GM10266 (cell line): ENCODE measurements at regions not wholly inside any gene's neighbourhood (a gene's known extent, or its start where the extent isn't known, plus 50 kb on each side); places are given as distances from the start of the nearest gene placed in this dataset.
"Not testable (repeated sequence)": the region's sequence is repeated elsewhere in the genome, so short reads cannot be mapped to it uniquely, and the experiment has no call there.

Experiments
- DNase-seq: peaks from one replicate; pipeline ENCODE4 v3.0.0; 2012; ENCODE audit errors: extremely low spot score
- CTCF ChIP-seq: IDR thresholded peaks from 2 replicates; pipeline ENCODE4 v1.5.1; 2012; ENCODE audit warnings: mild to moderate bottlenecking, low read depth; ENCODE audit not compliant: control insufficient read depth, insufficient read depth; ENCODE audit errors: missing control alignments

GRCh38 chr2:17460371-17461086 is 57.7 kb downstream of the RAD51AP2 start:
- TF ChIP-seq CTCF: no peak
- no peak for DNase-seq

GRCh38 chr2:17455343-17455742 is 62.9 kb downstream of the RAD51AP2 start:
- no peak for DNase-seq
- no peak for TF ChIP-seq CTCF

GRCh38 chr2:17446191-17446590 is 72.0 kb downstream of the RAD51AP2 start:
- not testable (repeated sequence) for DNase-seq

- TF ChIP-seq CTCF: no peak
- no peak for DNase-seq
Observed at GRCh38 chr2:17445744-17446143, 72.5 kb downstream of the RAD51AP2 start.

- no peak for DNase-seq
- no peak for TF ChIP-seq CTCF
Observed at GRCh38 chr2:17442334-17442733, 75.9 kb downstream of the RAD51AP2 start.

- TF ChIP-seq CTCF: no peak
- no peak for DNase-seq
Observed at GRCh38 chr2:17441790-17442189, 76.5 kb downstream of the RAD51AP2 start.

GRCh38 chr2:17441055-17441771 is 77.0 kb downstream of the RAD51AP2 start:
- no peak for DNase-seq
- TF ChIP-seq CTCF: no peak

- TF ChIP-seq CTCF: no peak
- DNase-seq: no peak
Observed at GRCh38 chr2:17430326-17430725, 87.9 kb downstream of the RAD51AP2 start.
